Uterus (tissue), 3 donors: ENCODE measurements at regions not wholly inside any gene's neighbourhood (a gene's known extent, or its start where the extent isn't known, plus 50 kb on each side); places are given as distances from the start of the nearest gene placed in this dataset.
"Not testable (repeated sequence)": the region's sequence is repeated elsewhere in the genome, so short reads cannot be mapped to it uniquely, and the experiment has no call there.

Experiments
- DNase-seq, 2 donors: peaks; one replicate each; pipeline ENCODE4 v3.0.0-alpha.2; 2019 to 2020
- H3K27ac ChIP-seq, 2 donors: fragments of 200-600 bp; sonication (generic); 1 replicate in 1 of 2; 2 replicates in 1 of 2; pipeline ENCODE4 v1.5.1; 2016 to 2018
- H3K27me3 ChIP-seq, 2 donors: fragments of 200-600 bp; sonication (generic); one replicate each; pipeline ENCODE4 v1.5.1; 2018 to 2019; ENCODE audit warnings: control low read depth in 1 of 2
- H3K36me3 ChIP-seq, 2 donors: fragments of 200-600 bp; sonication (generic); one replicate each; pipeline ENCODE4 v1.5.1; 2019; ENCODE audit warnings: control low read depth in 1 of 2
- H3K4me1 ChIP-seq, 2 donors: fragments of 200-600 bp; sonication (generic); one replicate each; pipeline ENCODE4 v1.5.1; 2018 to 2019; ENCODE audit warnings: control low read depth in 1 of 2
- H3K4me3 ChIP-seq, 2 donors: fragments of 200-600 bp; sonication (generic); 1 replicate in 1 of 2; 2 replicates in 1 of 2; pipeline ENCODE4 v1.5.1; 2018 to 2019; ENCODE audit warnings: mild to moderate bottlenecking in 1 of 2
- H3K9me3 ChIP-seq, 2 donors: fragments of 200-600 bp; sonication (generic); one replicate each; pipeline ENCODE4 v1.5.1; 2019; ENCODE audit warnings: control low read depth in 1 of 2
- POLR2A ChIP-seq, 2 donors: fragments of 450-650 bp; IDR thresholded peaks; one replicate each; pipeline ENCODE4 v1.6.1; 2016; ENCODE audit warnings: antibody characterized with exemption in 2 of 2, mild to moderate bottlenecking in 1 of 2, moderate library complexity in 1 of 2
- intact Hi-C: fragments of 100-400 bp; cut with DNase I; formaldehyde crosslinking; loops from one replicate; pipeline ENCODE4 v1.15.1; 2023; ENCODE audit warnings: low total_unique reads
- TF ChIP-seq, protein P1 (sequence below), 4 experiments: fragments of 200-600 bp in 2 of 4; fragments of 450-650 bp in 2 of 4; sonication (generic) in 2 of 4; IDR thresholded peaks; one replicate each; pipeline ENCODE4 v1.5.1; 2016 to 2019; ENCODE audit warnings: antibody characterized with exemption in 4 of 4, mild to moderate bottlenecking in 2 of 4, moderate library complexity in 1 of 4
- donor health status: DM: yes; HTN: yes; CAD: no.

DNA sequence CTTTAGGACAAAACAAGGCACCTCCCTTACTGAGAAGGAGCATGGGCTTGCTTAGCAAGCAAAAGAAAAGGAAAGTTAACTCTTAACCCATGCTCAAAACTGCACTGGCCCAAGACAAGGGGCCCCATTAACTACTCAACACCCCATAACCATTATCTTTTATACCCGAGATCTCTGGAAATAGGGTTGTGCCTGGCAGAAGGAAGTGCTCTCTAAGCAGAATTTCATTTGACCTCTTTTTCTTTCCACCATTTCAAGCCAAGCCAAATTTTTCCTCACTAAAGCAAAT lies 167.2 kb downstream of the RASEF start:
- no peak for DNase-seq
- no peaks in the 10 kb centered on the region for H3K27me3 ChIP-seq
- no peak overlapping the region for H3K4me3 ChIP-seq
- no peaks in the 10 kb centered on the region for H3K4me1 ChIP-seq
- H3K9me3 ChIP-seq = no peaks in the 10 kb centered on the region
- H3K36me3 ChIP-seq = no peaks in the 10 kb centered on the region
- TF ChIP-seq POLR2A (IDR thresholded peaks at IDR 0.05) = no peak
- TF ChIP-seq, protein P1, sequence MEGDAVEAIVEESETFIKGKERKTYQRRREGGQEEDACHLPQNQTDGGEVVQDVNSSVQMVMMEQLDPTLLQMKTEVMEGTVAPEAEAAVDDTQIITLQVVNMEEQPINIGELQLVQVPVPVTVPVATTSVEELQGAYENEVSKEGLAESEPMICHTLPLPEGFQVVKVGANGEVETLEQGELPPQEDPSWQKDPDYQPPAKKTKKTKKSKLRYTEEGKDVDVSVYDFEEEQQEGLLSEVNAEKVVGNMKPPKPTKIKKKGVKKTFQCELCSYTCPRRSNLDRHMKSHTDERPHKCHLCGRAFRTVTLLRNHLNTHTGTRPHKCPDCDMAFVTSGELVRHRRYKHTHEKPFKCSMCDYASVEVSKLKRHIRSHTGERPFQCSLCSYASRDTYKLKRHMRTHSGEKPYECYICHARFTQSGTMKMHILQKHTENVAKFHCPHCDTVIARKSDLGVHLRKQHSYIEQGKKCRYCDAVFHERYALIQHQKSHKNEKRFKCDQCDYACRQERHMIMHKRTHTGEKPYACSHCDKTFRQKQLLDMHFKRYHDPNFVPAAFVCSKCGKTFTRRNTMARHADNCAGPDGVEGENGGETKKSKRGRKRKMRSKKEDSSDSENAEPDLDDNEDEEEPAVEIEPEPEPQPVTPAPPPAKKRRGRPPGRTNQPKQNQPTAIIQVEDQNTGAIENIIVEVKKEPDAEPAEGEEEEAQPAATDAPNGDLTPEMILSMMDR (IDR thresholded peaks at IDR 0.05) = no peak
- intact Hi-C loops = no loop called here
- no peak overlapping the region for H3K27ac ChIP-seq

DNA sequence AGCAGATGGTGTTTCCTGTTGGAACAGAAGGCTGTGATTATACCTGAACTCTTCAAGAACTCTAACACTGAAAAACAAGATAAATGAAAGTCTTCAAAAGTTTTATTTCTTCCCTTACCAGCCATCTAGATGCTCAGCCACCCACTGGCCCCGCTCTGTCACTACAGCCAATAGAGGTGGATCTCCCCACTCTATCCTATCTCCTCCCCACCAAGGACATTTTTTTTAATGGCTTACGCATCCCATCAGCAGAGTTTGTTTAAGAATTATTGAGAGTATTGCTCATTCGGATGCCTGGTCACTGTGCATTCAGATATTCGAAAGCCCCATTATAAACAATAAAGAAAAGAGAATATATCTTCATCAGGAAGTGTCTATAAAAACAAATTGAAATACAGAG lies 159.4 kb downstream of the RASEF start:
- no peaks in the 10 kb centered on the region for H3K36me3 ChIP-seq
- TF ChIP-seq, protein P1 (IDR thresholded peaks at IDR 0.05) = no peak
- TF ChIP-seq POLR2A (IDR thresholded peaks at IDR 0.05) = no peak
- H3K27me3 ChIP-seq = no peaks in the 10 kb centered on the region
- no peak for DNase-seq
- no peaks in the 10 kb centered on the region for H3K9me3 ChIP-seq
- no peaks in the 10 kb centered on the region for H3K4me1 ChIP-seq
- no peak overlapping the region for H3K27ac ChIP-seq
- H3K4me3 ChIP-seq = no peak overlapping the region
- intact Hi-C loops = no loop called here

DNA sequence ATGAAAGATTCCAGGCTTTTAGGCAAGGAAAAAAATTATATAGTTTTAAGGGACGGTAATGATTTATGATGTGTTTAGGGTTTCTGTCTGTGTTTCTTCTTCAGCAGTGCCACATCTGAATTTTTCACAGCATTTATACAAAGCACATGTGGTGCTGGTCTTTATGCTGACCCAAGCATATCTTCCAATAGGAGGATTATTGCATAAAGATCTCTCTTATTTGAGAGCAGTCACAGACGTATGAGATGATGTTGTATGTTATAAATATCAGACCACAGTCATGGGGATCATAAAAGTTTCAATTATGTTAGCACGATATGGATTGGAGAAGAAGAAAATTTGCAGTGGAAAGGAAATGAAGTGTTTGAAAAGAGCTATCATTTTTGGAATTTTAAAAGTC lies 150.9 kb downstream of the RASEF start:
- Histone ChIP-seq H3K4me3 (no peak overlapping the region), H3K36me3 (no peaks in the 10 kb centered on the region), H3K27me3 (no peaks in the 10 kb centered on the region), H3K9me3 (no peaks in the 10 kb centered on the region), H3K27ac (no peak overlapping the region), H3K4me1 (no peaks in the 10 kb centered on the region)
- intact Hi-C loops = no loop called here
- TF ChIP-seq, protein P1 (IDR thresholded peaks at IDR 0.05) = no peak
- no peak for TF ChIP-seq POLR2A (IDR thresholded peaks at IDR 0.05)
- no peak for DNase-seq

DNA sequence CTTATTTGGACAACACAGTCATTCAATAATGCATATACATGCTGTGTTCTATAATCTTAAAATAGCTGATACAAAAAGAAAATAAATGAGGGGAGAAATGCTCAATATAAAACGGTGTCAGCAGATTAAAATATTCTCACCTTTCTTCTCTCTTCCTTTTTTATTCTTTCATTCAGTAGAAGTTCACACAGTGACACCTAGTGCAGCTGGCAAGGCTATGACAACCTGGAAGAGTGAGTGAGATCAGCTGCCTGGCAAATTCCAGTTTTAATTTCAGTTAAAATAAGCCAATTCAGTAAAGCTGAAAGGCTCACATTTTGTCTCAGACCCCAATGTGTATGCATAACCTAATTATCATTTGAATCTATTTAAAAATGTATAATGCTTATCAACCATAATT lies 150.3 kb downstream of the RASEF start:
- TF ChIP-seq POLR2A (IDR thresholded peaks at IDR 0.05) = no peak
- TF ChIP-seq, protein P1 (IDR thresholded peaks at IDR 0.05) = no peak
- no peaks in the 10 kb centered on the region for H3K27me3 ChIP-seq
- H3K27ac ChIP-seq = no peak overlapping the region
- no peaks in the 10 kb centered on the region for H3K9me3 ChIP-seq
- no peak overlapping the region for H3K4me3 ChIP-seq
- intact Hi-C loops = no loop called here
- no peaks in the 10 kb centered on the region for H3K4me1 ChIP-seq
- no peaks in the 10 kb centered on the region for H3K36me3 ChIP-seq
- DNase-seq = no peak

DNA sequence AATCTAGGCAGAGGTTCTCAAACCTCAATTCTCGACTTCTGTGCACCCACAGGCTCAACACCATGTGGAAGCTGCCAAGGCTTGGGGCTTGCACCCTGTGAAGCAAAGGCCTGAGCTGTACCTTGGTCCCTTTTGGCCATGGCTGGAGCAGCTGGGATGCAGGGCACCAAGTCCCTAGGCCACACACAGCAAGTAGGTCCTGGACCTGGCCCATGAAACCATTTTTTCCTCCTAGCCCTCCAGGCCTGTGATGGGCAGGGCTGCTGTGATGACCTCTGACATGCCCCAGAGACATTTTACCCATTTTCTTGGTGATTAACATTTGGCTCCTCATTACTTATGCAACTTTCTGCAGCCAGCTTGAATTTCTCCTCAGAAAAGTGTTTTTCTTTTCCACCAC lies 146.7 kb downstream of the RASEF start:
- H3K4me3 ChIP-seq, H3K4me1 ChIP-seq, H3K36me3 ChIP-seq, H3K27ac ChIP-seq, intact Hi-C loops, DNase-seq, H3K9me3 ChIP-seq, H3K27me3 ChIP-seq: not testable (repeated sequence)

DNA sequence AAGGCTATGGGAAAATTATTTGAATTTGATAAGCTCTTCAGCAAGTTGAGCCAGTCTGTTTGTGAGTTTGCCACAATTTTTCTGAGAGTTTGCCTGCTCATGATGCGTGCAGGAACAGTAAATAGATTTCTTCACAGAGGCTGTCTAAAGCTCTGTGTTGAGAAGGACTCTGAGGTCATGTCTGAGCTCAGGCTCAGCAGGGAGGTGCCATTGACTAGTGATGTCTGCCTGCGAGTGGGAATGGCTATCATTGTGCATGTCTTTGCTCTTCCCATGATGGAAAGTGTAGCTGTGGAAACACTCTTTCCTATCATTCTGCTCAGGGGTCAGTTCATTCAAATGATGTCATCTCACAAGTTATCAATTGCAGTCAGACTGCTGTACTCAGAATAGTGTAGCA lies 142.8 kb downstream of the RASEF start:
- no peaks in the 10 kb centered on the region for H3K4me1 ChIP-seq
- no peak for DNase-seq
- H3K9me3 ChIP-seq = no peaks in the 10 kb centered on the region
- intact Hi-C loops = no loop called here
- H3K36me3 ChIP-seq = no peaks in the 10 kb centered on the region
- no peak overlapping the region for H3K27ac ChIP-seq
- H3K27me3 ChIP-seq = no peaks in the 10 kb centered on the region
- no peak for TF ChIP-seq POLR2A (IDR thresholded peaks at IDR 0.05)
- TF ChIP-seq, protein P1 (IDR thresholded peaks at IDR 0.05) = no peak
- H3K4me3 ChIP-seq = no peak overlapping the region
